GM19438 (cell line): ENCODE measurements at regions not wholly inside any gene's neighbourhood (a gene's known extent, or its start where the extent isn't known, plus 50 kb on each side); places are given as distances from the start of the nearest gene placed in this dataset.
"Not testable (repeated sequence)": the region's sequence is repeated elsewhere in the genome, so short reads cannot be mapped to it uniquely, and the experiment has no call there.

ENCODE experiments used
- ATAC-seq: cut with Tn5 transposase; IDR thresholded peaks from one replicate; pipeline ENCODE4 v1.9.1; 2021; ENCODE audit warnings: low read depth; ENCODE audit not compliant: unreplicated experiment

DNA sequence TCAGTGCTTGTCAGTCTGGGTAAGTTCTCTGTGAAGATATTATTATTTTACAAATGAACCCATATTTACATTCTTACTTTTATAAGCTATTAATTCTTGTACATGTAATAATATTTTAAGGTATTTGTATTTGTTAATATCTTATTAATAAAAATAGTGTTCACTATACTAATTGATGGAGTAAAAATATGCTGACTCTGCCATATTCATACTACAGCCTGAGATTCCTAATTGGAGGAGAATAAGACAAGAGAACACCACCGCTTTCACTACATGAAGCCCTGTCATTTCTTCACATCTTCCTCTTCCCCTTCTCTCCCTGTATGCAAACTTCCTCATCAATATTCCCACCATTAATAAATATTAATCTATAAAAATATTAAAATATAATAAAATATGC is 167.6 kb upstream of the TUSC1 start:
- ATAC-seq: no peak

DNA sequence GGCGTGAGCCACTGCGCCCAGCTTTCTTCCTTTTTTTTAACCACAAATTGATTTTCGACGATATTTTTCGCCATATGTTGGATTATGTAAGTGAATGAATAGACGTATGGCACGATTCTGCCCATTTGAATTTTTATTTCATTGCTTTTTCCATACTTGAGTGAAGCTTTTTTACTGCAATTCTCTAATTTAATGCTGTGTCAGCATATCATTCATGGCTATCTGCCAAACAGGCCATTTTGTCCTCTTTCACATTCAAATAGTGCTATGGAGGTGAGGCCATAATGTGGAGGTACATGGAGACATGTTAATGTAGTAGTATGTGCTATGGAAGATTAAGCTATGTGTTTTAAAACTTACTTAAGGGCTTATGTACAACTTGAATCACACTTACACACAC is 152.1 kb upstream of the TUSC1 start:
- no peak for ATAC-seq

DNA sequence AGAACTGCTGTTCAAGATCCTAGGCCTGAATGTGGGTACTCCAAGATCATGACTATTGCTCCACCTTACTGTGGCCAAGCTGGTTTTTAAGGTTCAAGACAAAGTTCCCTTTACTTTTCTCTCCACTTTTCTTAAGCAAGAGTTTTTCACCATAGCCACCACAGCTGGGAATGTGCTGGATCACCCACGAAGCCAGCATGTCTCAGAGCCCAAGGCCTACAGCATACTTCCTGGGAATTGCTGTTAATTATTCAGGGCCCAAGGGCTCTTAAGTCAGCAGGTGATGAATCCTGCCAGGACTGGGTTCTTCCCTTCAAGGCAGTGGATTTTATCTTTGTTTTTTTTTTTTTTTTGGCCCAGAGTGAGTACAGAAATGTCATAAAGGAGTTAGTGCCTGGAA is 149.4 kb upstream of the TUSC1 start:
- no peak for ATAC-seq

DNA sequence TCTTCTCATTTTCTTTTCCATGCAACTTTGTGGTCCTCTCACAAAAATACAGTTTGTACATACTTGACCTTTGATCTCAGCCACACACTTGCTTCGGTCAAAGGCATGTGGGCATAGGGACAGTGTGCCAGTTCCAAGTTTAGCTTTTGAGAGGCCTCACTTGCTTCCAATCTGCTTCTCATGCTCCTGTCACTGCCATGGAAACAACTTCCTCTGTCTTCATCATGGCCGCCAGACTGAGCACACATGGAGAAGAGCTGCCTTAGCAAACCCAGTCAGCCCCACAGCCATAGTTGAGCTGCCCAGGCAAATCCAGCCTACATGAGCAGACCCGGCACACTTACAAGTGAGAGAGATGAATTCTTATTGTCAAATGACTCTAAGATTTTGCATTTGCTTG is 138.2 kb upstream of the TUSC1 start:
- ATAC-seq: no peak

DNA sequence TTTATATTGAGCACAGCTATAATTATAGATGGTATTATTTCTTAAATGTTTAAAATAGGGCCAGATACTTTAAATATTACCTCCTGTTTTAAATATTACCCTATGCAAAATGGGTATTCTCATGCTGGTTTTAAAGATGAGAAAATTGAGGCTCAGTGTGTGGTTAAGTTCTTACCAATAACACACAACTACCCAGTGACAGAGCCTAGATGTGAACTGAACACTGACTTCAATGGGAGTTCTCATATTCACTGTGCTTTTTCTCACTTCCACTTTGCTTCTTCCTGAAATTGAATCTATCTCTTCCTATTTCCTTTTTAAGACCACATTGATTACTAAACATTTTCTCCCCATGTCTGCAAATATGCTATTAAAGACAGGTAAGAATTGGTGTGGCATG is 135.8 kb upstream of the TUSC1 start:
- no peak for ATAC-seq

DNA sequence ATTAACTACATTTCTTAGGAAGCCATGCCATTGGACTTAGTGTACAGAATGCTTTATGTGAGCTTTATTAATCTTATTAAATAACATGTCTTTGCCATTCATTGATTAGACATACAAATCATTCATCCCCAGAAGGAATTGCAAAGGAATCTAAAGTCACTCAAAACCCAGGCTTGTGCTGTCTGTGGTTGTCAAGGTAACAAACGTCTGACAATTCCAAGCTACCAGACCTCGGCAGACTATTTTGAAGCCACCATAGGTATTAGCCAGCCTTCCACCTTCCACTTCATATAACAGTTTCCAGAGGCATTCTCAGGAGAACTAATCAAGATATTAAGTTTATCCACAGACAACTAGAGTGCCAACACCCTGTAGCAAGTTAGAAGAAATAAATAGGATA is 135.2 kb upstream of the TUSC1 start:
- no peak for ATAC-seq

DNA sequence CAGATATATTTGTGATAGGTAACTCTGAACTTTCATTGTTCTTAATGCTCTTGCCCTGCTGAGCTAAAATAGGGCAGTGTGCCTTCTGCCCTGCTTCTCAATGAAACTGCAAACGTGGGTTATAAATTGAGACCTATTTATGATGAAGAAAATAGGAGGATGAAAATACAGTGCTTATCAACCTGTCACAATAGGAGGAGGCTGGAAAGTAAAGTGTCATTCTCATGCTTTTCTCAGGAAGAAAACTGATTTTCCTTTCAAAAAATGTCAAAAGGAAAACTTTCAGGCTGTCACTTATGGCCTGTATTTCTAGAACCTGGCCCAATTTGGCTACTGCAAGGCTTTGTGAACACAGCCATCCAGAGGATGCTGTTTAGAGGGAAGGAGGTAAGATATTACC is 130.3 kb upstream of the TUSC1 start:
- no peak for ATAC-seq

DNA sequence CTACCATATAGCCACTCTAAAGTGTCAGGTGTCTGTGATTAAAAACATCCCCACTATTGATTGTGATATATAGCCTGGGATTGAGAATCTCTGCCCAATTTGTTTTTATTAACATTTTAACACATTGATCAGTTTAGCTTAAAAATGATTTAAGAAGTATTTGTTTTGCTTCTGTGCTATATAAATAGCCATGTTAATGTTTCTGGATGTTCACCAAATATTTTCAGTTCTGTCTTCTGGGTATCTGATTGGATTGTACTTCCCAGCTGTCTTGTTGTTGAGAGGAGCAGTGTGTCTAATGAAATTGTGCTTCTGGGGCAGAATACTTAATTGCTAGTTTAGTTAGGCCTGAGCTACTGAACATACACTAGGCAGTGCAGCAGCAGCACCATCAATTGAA is 126.6 kb upstream of the TUSC1 start:
- ATAC-seq: no peak

DNA sequence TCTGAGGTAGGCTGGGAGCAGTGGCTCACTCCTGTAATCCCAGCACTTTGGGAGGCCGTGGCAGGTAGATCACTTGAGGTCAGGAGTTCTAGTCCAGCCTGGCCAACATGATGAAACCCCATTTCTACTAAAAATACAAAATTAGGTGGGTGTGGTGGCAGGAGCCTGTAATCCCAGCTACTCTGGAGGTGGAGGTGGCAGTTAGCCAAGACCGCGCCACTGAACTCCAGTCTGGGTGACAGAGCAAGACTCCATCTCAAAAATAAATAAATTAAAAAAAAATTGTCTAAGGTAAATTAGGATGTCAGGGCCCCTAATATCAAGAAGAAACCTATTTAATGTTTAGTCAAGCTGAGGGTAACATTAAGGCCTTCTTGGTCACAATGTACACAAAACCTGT is 123.7 kb upstream of the TUSC1 start:
- ATAC-seq: not testable (repeated sequence)

DNA sequence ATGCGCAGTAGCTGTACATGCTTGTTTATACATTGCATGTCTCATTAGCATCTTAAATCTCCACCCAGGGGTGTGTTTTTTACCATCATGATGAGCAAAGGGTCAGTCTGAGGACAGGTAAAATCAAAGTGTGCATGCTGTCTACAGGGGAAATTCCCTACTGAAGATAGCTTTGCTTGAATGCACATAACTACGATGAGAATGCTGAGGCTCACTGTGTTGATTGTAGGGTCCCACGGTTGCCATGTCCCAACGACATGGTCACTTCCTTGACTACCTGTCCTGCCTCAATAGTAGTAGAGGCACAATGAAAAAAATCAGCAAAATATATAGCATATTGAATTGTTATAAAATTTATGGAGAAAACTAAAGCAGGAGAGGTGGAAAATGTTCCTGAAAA is 95.6 kb upstream of the TUSC1 start:
- no peak for ATAC-seq

DNA sequence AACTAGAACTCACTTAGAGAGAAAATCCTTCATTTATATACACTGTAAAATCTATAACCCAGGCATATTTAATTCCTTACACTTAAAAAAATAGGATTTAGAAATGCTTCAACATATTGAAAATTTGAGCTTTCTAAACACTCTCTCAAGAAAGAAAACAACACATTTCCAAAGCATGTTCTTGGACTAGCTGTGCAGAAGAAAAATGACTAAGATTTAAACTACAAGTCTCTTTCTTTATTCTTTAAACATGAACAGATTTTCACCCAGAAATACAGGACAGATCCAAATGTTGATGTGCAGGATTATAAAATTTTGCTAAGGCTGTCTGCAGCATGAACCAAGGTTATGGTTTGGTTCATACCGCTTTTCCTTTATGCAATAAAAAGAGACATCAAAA is 77.7 kb upstream of the TUSC1 start:
- no peak for ATAC-seq

DNA sequence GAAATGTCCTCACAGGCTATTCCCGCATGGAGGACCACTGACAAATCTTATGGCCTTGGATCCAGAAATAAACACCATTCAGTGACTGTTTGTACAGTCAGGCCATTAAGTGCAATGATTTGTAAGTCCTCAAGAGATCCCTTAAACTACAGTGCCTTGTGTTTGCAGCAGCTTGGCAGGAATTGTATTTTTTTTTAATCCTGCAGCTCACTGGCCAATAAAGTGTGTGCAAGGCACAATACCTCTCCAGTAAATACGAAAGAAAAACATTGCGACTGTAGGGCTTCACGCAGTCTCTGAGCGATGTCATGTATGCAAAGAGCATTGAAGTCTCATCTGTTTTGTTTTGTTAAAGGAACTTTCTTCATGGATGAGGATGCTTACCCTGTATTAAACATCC is 74.2 kb upstream of the TUSC1 start:
- ATAC-seq: no peak

DNA sequence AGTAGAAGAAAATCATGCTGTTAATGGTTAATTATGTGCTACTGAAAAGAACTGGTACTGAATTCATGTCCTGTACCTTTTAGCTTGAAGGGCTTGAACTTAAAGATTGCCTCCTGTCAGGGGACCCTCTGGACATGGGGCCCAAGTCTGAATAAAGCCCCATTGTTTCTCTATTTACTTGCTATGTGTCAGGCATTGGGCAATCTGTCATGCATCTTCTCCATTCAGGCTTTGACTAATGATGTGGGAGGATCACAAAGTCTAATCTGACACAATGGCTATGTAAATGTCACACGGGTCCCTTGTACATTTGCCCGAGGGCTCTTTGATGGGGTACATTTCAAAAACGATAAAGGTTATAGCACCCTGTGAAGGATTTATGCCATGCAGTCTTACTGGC is 64.0 kb upstream of the TUSC1 start:
- ATAC-seq: no peak

DNA sequence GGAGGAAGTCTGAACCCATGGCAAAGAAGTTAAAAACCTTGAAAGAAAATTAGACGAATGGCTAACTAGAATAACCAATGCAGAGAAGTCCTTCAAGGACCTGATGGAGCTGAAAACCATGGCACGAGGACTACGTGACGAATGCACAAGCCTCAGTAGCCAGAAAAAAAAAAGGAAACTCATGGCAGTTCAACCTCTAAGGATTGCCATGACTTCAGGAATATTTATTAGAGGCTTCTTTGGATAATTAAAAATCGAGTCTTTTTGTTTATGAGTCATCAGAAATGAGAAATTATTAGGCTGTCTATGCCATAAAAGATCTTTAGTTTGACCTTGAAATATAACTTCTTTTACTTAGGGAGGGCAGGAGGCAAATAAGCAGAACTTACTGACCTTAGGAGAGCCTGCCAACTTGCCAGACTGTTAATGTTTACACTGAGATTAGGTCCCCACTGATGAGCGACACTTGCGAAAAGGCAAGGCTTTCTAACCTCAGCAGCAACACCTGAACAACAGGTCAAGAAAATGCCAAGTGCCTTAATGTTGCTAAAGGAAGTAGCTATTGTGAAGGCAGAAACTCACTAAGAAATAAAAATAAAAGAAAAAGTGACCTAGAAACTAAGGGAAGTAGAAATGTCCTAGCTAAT is 55.2 kb upstream of the TUSC1 start:
- ATAC-seq: no peak

DNA sequence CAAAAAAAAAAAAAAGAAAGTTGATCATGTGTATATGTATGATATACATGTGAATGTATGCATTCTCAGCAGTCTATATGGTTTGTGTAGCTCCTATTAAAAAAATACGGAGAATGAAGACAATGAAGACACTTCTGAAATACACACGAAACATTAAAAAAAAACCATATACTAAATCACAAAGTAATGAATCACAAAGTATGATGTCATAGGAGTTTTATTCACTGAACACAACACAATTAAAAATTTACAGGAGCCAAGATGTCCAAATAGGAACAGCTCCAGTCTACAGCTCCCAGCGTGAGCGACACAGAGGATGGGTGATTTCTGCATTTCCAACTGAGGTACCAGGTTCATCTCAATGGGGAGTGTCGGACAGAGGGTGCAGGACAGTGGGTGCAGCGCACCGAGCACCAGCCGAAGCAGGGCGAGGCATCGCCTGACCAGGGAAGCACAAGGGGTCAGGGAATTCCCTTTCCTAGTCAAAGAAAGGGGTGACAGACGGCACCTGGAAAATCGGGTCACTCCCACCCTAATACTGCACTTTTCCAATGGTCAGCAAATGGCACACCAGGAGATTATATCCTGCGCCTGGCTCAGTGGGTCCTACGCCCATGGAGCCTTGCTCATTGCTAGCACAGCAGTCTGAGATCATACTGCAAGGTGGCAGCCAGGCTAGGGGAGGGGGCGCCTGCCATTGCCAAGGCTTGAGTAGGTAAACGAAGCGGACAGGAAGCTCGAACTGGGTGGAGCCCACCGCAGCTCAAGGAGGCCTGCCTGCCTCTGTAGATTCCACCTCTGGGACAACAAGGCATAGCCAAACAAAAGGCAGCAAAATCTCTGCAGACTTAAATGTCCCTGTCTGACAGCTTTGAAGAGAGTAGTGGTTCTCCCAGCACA is 53.9 kb upstream of the TUSC1 start:
- not testable (repeated sequence) for ATAC-seq
